HG03558 (cell line): ENCODE measurements at regions not wholly inside any gene's neighbourhood (a gene's known extent, or its start where the extent isn't known, plus 50 kb on each side); places are given as distances from the start of the nearest gene placed in this dataset.

ENCODE experiments used
- ATAC-seq: cut with Tn5 transposase; IDR thresholded peaks from one replicate; pipeline ENCODE4 v1.9.1; 2021; ENCODE audit warnings: moderate number of reproducible peaks; ENCODE audit not compliant: unreplicated experiment; ENCODE audit errors: extremely low read depth

DNA sequence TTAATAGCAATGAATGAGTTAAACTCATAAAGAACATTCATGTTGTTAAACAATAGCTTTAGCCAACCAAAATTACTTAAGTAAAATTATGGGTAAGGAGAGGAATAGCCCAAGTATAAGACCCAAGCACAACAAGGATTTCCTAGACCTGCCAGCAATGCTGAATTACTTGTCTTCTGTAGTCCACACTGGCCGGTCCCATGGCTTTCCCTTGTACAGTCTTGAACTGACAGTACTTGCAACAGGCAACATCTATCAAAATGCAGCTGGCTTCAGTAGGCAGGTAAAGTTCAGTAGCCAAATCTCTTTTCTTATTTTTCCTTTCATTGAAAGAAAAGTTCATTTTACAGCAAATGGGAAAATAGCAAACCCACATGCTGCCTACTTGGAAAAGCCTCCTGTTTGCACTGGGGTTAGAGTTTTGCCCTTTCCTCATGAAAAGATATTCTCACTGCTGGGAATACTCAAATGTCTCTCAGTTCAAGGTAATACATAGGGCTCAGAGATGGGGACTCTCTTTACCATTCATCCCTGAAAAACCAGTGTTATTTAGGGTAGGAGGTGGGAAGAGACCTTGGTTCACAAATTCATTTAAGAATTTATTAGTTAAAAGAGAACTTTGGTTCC, 222.8 kb downstream of the TTLL7 start:
- no peak for ATAC-seq

DNA sequence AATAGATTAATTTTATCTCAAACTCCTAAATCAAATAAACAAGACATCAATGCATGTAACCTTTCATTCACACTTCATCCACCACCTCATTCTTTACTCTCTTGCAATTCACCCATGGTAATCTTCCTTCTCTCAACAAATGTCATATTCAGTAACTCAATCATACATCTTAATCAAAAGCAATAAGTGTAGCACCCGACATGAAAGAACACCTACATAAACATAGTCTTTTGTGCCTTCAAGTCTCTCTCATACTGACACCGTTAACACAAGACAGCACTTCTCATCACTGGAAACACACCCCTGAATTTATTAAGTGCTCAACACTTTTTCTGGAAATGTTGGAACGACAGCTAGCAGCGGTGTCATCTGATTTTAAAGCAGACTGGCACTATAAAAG, 225.9 kb downstream of the TTLL7 start:
- no peak for ATAC-seq

DNA sequence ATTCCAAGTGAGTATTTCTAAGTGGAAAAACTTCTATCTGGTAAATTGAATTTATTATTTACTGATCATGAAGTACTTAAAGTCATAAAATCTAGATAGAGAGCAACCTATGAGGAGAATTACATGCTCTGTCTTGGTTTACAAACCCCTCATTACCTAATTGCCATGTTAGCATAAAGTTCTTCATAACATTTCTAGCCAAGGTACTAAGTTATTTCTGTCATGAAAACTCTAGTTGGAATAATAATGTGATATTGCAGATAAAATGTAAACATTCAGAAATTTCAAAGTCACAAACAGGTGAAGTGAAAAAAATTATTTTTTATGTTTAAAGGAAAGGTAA, 228.6 kb downstream of the TTLL7 start:
- ATAC-seq, result no peak

DNA sequence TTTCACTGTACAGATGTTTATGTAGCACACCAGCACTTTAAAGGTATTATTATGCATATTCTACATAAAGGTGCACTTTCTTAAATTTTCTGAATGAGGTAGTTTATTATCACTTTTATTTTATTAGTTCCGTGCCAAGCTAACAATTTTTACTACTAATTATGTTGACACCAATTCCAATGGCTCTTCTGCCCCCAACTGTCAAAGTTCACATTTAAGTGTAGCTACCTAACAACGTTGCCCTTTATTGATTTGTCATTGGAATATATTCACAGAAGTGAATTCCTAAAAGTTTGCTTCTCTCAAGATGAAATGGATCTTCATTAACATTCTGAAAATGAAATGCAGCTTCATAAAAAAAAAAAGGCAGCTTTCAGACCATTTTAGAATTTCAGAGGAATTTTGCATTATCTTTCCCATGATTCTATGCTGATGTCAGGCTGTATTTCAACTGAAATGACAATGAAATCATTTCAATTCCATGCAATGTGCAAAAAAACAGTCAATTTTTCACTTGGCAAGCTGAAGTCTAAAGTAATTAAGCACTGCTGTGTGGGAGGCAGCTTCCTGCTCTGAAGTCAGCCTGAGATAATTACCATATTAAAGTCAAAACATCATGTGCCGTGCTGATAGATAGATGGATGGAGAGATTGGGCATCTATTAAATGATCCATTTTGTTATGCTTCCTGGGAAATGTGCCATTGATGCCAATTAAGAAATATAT, 229.2 kb downstream of the TTLL7 start:
- no peak for ATAC-seq

DNA sequence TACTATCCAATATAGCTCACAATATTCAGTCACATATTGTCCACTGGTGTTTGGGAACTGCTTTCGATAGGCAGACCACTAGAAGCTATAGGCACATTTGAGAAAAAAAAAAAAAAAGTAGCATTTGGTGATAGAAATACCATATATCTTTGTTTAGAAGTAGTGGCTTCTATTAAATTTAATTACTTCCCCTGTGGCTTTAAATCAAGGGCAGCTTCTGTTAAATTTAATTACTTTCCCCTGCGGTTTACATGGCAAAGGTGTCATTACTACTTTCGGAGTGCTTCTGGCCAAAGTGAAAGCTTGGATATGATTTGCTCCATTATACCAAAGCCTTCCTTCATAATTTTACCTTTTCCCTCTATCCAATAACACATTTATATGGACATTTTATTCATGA, 229.9 kb downstream of the TTLL7 start:
- no peak for ATAC-seq

DNA sequence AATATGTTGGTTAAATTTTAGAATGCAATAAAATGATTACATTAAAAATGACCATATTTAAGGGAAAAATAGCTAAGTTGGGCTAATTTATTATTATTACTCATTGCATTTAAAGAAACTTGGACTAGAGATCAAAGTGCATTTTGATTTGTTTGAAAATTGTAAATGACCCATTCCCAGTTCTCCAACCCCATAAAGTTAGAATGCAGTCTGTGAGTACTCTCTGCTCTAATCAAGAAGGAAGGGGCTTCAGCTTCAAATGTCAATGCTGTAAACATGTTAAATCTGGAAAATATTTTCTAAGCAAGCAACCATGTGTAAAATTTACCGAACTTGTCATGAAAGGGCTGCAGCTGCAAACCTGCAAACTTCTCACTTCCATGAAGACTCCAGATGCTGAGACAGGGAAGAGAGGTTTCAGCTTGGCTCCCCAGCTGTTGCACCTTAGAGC, 232.7 kb downstream of the TTLL7 start:
- no peak for ATAC-seq

DNA sequence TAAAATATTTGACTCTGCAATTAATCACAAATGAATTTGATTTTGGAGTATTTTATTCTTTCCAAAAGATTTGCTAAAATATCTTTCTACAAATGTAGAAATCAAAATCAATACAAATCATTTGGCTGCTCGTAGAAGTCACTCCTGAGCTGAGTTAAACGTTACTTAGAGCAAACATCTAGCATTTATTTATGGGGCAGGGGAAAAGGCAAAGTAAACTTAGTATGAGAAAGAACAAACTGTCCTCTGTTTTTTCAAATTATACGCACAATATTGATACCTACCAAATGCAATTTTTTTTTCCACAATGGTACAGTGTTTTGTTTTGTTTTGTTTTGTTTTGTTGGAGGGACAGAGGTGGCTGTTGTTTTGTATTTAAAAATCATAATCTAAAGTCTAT, 233.8 kb downstream of the TTLL7 start:
- ATAC-seq, result no peak

DNA sequence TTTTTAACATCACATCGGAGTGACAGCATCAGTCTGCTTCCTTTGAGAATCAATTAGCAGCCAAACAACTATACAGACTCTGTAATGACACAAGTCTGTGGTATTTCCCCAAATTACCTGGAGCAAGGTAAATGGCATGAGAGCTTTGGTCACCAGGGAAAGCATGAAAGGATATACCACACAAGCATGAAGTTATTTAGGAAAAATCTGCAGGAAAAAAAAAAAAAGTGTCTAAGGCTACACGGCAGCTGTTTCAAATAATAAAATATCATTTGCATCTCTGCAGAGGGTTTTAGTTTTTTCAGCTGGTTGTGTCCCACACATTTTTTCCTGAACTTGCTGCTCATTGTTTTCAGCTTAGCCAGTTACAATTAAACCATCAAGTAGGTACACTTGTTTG, 234.7 kb downstream of the TTLL7 start:
- no peak for ATAC-seq

DNA sequence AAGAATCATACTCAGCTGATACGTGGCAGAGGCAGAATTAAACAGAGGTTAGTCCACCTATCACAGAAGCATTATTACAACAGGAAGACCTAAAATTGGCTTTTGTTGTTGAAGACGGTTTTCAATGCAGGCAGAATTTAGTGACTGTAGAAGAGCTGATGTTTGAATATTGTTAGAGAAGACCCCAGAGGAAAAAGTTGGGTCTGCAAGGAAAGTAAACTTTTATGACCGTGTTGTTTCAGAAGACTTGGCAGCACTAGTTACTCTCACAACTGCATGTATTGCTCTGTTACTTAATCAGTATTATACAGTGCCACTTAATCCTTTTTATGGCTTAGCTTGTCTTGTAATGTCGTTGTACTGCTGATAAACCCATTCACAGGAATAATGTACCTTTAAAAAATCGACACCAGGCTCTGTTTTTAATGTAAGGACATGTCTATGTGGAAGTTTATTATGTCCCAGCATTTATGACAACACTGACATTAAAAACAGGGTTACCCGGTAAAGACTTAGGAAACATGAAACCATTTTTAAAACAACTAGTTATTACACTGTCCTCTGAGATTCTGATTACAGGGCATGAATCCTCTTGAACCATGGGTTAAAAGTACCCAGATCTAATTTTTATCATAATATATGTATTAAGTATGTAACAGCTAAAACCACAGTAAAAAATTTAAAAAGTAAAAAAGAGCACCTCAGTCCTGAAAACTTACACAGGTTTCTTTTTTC, 235.4 kb downstream of the TTLL7 start:
- no peak for ATAC-seq

DNA sequence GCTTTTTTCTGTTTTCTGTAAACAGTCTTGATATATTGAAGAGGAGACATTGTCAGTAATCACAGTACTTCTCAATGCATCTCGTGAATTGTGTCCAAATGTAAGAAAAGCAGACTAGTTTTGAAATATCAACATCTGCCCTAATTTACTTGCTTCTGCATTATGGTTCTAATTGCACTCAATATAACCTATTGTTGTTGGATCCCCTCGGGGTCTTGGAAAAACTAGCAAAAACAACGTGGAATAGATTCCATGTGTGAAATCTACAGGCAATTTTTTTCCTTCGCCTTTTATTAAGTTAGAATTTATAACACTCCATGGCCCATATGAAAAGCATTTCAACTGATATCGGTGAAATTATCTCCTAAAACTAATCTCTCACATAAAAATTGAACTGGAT, 236.5 kb downstream of the TTLL7 start:
- no peak for ATAC-seq

DNA sequence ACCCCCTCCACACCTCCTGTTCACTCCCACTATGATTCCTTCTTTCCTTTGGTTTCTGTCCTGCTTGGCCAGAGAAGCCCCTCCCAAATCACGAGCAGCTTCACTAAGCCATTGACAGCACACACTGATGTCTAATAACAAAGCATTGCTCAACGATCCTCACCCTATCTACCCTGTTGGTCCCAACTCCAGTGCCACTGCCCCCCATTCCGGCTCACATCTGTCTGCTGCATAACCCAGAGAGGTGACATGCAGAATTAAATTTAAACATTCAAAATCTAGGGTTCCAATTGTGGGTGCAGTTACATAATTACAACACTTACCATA, 236.9 kb downstream of the TTLL7 start:
- ATAC-seq, result no peak

DNA sequence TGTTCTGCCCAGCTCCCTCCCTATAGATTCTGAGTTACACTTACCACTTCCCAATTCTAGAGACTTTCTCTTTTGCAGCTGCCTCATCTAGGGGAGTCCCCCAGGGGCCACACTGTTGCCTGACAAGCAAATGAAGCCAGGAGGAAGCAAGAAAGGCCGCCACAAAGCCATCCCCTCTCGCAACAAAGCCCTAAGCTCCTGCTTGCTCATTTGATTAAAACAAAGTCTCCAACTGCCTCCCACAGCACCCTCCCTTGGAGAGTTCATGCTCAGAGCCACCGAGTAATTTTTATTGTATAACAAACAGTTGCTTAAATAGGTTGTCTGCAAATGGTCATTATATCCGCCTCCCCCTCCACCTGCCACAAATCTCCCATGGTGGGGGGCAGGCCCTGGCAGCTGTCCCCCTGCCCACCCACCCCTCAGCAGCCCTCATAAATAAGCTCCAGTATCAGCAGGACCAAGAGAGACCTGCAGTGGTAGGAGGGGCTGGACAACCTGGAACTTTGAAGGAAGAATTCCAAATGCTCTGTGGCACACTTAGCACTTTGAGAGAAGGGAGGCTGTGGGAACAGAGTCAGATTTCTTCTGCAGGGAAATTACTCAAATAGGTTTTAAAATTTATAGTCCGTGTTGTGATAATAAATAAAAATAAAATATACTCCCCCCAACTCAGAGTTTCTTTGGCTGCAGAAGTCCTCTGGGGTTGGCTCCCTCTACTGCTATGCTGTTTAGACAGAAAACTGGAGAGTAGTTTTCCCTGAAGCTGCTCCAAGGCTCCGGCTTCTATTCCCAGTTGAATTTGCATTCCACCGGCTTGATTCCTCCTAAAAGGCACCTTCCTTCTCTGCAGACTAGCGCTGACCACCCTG, 237.5 kb downstream of the TTLL7 start:
- peak; percentile 99 for ATAC-seq

DNA sequence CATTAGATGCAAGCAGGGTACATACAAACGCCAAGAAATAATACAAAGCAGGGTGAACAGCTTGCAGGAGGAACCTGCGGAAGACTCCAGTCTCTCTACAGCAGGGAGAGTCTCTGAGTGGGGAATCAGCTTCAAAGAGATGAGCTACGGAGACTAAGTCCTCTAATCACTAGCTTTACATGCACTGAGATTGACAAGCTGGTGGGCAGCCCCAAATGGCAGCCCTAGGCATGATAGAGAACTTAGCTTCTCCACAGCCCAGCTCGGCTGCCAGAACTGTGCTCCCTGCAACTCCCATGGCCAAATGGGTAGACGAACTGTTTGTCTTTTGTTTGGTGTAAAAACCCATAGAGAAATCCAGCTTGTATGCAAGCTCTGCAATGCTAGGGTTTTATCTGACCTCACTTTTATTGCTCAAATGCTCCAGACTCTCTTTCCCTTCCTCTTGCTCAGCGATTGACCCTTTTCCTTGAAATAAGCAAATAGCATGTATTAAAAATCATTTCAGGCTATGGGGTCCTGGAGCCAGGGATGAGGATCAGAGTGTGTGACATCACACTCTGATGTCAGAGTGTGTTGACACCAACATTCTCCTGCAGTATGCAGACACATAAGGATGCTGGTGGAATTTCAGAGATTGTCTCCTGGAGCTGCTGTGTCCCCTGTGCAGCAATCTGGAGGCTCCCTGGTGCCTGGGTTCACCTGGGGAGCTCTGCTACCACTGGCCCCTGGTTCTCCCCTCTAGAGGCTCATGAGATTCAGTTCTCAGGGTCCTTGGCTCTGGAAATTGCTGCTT, 238.5 kb downstream of the TTLL7 start:
- no peak for ATAC-seq

DNA sequence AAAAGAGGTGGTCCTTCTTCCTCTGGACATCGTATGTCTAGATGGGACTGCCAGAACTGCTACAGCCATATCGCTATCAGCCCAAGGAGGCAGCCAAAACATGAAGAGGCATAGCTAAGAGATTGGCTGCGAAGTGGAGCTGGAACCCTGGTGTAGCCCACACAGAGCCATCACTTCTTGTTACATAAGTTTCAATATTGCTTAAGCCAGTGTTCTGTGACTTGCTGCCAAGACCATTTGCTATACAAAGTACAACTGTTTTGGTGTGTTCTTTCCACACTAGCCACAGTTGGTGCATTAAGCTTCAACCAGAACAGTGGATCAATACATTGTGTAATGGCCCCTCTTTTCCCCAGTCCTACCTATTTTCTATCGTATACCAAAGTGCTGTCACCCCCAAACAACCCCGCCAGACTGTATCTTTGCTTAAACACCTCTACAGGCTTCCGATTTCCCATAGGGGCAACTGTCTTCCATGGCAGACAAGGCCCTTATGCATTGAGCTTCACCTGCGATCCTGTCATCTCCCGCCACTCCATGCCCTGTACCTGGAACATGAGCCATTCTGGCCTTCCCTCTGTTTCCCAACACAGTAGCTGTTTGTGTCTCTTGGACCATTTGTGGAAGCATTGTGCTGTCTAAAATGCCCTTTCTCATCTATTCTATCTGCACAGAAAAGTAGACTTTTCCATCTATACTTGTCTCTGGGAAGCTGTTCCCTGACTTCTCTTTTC, 241.8 kb downstream of the TTLL7 start:
- ATAC-seq, result no peak

DNA sequence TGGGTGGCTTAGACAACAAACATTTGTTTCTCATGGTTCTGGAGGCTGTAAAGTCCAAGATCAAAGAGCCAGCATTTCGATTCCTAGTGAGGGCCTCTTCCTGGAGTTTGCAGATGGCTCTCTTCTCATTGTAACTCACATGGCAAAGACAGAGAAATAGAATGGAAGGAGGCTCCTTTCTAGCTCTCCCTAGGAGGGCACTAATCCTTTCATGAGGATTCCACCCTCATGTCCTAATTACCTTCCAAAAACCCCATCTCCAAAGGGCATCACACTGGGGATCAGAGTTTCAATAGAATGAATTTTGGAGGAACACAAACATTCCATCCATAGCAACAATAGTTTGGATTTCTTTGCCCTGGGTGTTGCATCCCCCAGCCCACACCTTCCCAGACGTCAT, 247.3 kb downstream of the TTLL7 start:
- ATAC-seq, result no peak

DNA sequence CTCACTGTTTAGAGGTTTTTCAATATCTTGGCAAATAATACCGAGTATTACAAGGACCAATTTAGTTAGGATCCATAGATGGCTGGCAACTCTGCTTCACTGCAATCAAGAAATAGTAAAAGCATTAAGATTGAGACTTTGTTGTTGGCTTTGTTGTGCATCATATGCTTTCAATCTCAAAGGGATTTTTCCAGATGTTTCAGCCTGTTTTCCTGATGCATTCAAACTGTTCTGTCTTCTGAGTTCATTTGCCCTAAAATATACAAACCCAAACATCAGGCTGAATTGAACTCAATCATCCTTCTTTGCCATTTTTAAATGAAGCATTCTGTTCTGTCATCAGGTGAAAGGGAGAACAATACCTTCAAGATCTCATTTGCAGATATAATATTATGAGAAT, 248.7 kb downstream of the TTLL7 start:
- ATAC-seq, result no peak

DNA sequence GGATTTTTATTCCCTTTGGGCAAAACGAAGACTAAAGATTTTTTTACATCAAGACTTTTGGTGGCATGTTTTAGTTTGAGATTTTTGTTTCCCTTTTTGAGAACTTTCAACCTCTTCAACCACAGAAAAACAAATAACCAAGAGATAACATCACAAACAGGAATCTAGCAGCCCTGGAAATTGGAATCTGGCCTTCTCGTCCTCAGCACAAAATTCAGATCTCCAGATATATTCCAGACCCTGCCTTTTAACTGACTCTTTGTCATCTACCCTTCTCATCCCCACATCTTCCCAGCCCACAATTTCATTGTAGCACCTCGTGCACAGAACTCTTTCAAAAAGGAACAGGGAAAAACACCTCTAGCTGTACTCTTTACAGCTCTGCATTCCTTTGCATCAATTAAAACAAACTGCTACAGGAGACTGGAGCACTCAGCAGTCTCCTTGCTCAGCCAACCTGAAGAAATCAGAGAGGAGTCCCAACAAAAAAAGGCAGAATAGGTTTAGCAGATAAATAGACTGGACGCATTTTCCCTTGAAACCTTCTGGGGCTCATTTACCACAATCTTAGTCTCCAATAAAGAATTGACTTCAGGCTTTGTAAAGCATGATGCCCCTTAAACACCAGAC, 251.0 kb downstream of the TTLL7 start:
- ATAC-seq, result no peak

DNA sequence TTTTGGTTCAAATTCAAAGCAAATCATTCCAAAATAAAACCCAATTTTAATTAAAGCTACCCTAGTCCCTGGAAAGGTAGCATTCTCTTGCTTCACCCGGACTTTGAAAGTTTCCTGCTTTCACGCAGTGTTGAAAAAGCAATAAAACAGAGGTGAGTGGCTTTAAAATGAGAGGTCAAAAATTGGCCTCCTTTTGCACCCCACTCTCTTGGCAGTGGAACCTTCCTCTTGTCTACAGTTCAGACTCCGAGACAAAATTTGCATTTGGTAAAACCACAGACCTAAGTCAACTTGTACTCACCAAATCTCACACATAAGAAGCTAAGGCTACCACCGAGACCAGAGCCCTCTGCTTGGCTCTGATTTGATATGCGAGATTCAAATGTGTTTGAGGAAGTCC, 252.7 kb downstream of the TTLL7 start:
- ATAC-seq, result no peak

DNA sequence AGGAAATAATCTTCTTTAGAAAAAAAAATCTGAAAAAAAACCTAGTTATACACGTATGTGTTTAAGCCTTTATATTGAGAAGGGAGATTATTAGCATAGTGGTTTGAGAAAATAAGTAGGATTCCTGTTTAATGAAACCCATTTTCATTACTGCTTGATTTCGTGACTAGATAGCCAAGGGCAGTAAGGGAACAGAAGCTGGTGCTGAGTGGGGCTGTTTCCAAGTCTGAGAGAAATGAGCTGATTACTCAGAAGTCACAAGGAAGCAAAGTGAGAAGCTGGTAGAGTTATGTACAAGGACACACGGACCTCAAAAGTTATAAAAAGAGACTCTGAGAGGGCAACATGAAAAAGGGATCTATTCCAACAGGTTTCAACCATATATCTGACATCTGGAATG, 256.5 kb downstream of the TTLL7 start:
- no peak for ATAC-seq
